HCT116 (cell line): ENCODE measurements at regions not wholly inside any gene's neighbourhood (a gene's known extent, or its start where the extent isn't known, plus 50 kb on each side); places are given as distances from the start of the nearest gene placed in this dataset.

Experiments
- ATAC-seq: fragments of 200-7000 bp; cut with Tn5 transposase; 2 replicates; pipeline ENCODE4 v1.9.1; 2020; ENCODE audit warnings: mild to moderate bottlenecking, moderate library complexity
- BruUV-seq: library from RNA; stranded (reverse); fragments of 400-500 nt; replicated peaks from 2 replicates; lab custom pipeline; 2021; lab: Mats Ljungman, UMichigan
- CTCF ChIA-PET: fragments of 300-600 bp; sonication (Branson Sonifier 250); formaldehyde crosslinking; loops from one replicate; lab custom pipeline; 2021; ENCODE audit warnings: antibody characterized with exemption; lab: Charles Lee
- POLR2A ChIA-PET: fragments of 300-600, 350-600 bp; sonication (Branson Sonifier 250); formaldehyde crosslinking; loops from one replicate; lab custom pipeline; 2021; ENCODE audit warnings: antibody characterized with exemption; lab: Charles Lee
- RAD21 ChIA-PET, 2 experiments: fragments of 300-600 bp; sonication (Branson Sonifier 250); formaldehyde crosslinking; loops; one replicate each; lab custom pipeline; 2023; ENCODE audit warnings: low total read pairs in 2 of 2; ENCODE audit not compliant: uncharacterized antibody in 2 of 2, unreplicated experiment in 2 of 2, low non-redundant PET in 1 of 2; lab: Charles Lee
- DNase-seq: peaks from one replicate; pipeline ENCODE4 v3.0.0-alpha.2; 2010; ENCODE audit warnings: low read depth, low spot score
- H2AFZ ChIP-seq: fragments of 200-600 bp; shearing (Covaris generic), sonication (generic); 2 replicates; pipeline ENCODE4 v1.6.1; 2017; ENCODE audit warnings: low read depth, mixed run types, mixed read lengths, antibody characterized with exemption, low read length; ENCODE audit not compliant: poor library complexity, severe bottlenecking
- H3K27ac ChIP-seq: 2 replicates; pipeline ENCODE4 v1.5.1; 2012; ENCODE audit warnings: low read depth, low read length
- H3K27me3 ChIP-seq: fragments of 200-600 bp; sonication (generic); 2 replicates; pipeline ENCODE4 v1.6.1; 2016; ENCODE audit warnings: mixed run types, low read length, mixed read lengths; ENCODE audit not compliant: insufficient read depth
- H3K36me3 ChIP-seq, 2 experiments: fragments of 200-500 bp in 1 of 2; fragments of 200-600 bp in 1 of 2; sonication (Bioruptor generic) in 1 of 2; sonication (generic) in 1 of 2; 2 replicates each; pipeline versions ENCODE4 v1.5.1 to v1.6.1; 2014 to 2016; ENCODE audit warnings: low read length in 2 of 2, inconsistent platforms in 1 of 2, mixed read lengths in 1 of 2, mixed run types in 1 of 2; ENCODE audit not compliant: insufficient read depth in 2 of 2, control insufficient read depth in 1 of 2
- H3K4me1 ChIP-seq, 2 experiments: fragments of 200-600 bp in 1 of 2; sonication (generic) in 1 of 2; 2 replicates each; pipeline versions ENCODE4 v1.5.1 to v1.6.1; 2012 to 2017; ENCODE audit warnings: low read length in 2 of 2, inconsistent platforms in 1 of 2, mild to moderate bottlenecking in 1 of 2, mixed read lengths in 1 of 2, mixed run types in 1 of 2, moderate library complexity in 1 of 2; ENCODE audit not compliant: insufficient read depth in 2 of 2, control insufficient read depth in 1 of 2
- H3K4me2 ChIP-seq: fragments of 200-600 bp; sonication (generic); 2 replicates; pipeline ENCODE4 v1.6.1; 2017; ENCODE audit warnings: mixed run types, low read length, mixed read lengths
- H3K4me3 ChIP-seq, 2 experiments: fragments of 200-600 bp in 1 of 2; sonication (generic) in 1 of 2; replicated peaks in 1 of 2; 2 replicates each; pipeline ENCODE4 v1.5.1; 2011 to 2016; ENCODE audit warnings: low read length in 2 of 2, control low read depth in 1 of 2, low read depth in 1 of 2, mild to moderate bottlenecking in 1 of 2, mixed read lengths in 1 of 2, mixed run types in 1 of 2
- H3K79me2 ChIP-seq: fragments of 200-600 bp; sonication (generic); 2 replicates; pipeline ENCODE4 v1.6.1; 2017; ENCODE audit warnings: mild to moderate bottlenecking, mixed run types, low read length, moderate library complexity, mixed read lengths; ENCODE audit not compliant: insufficient read depth
- H3K9ac ChIP-seq: fragments of 200-600 bp; sonication (generic); 2 replicates; pipeline ENCODE4 v1.6.1; 2016; ENCODE audit warnings: low read length, mixed read lengths
- H3K9me2 ChIP-seq: fragments of 200-600 bp; sonication (generic), shearing (Covaris generic); 2 replicates; pipeline ENCODE4 v1.6.1; 2017; ENCODE audit warnings: mixed run types, mild to moderate bottlenecking, moderate library complexity; ENCODE audit not compliant: insufficient read depth
- H3K9me3 ChIP-seq, 2 experiments: fragments of 200-500 bp in 1 of 2; fragments of 200-600 bp in 1 of 2; sonication (Bioruptor generic) in 1 of 2; sonication (generic) in 1 of 2; 2 replicates each; pipeline ENCODE4 v1.6.1; 2014 to 2017; ENCODE audit warnings: low read length in 2 of 2, mixed read lengths in 2 of 2, inconsistent platforms in 1 of 2, low read depth in 1 of 2, mild to moderate bottlenecking in 1 of 2, mixed run types in 1 of 2, moderate library complexity in 1 of 2; ENCODE audit not compliant: control insufficient read depth in 1 of 2, insufficient read depth in 1 of 2
- H4K20me1 ChIP-seq: fragments of 200-600 bp; sonication (generic), shearing (Covaris generic); 2 replicates; pipeline ENCODE4 v1.6.1; 2017; ENCODE audit warnings: mixed run types, mild to moderate bottlenecking, moderate library complexity; ENCODE audit not compliant: insufficient read depth
- CBX3 ChIP-seq: IDR thresholded peaks from 2 replicates; pipeline ENCODE4 v1.6.1; 2012; ENCODE audit warnings: low read depth
- CEBPB ChIP-seq: IDR thresholded peaks from 2 replicates; pipeline ENCODE4 v1.6.1; 2012; ENCODE audit warnings: low read depth
- CTCF ChIP-seq, 3 experiments: fragments of 200-600 bp in 1 of 3; sonication (generic) in 1 of 3; IDR thresholded peaks in 2 of 3; conservative IDR thresholded peaks in 1 of 3; 2 replicates each; pipeline ENCODE4 v1.5.1; 2012 to 2017; ENCODE audit warnings: low read depth in 2 of 3, low read length in 2 of 3, antibody characterized with exemption in 1 of 3, borderline replicate concordance in 1 of 3, control low read depth in 1 of 3, mild to moderate bottlenecking in 1 of 3, mixed read lengths in 1 of 3, mixed run types in 1 of 3, moderate library complexity in 1 of 3; ENCODE audit not compliant: insufficient read depth in 1 of 3
- EGR1 ChIP-seq: IDR thresholded peaks from 2 replicates; pipeline ENCODE4 v1.6.1; 2012; ENCODE audit warnings: low read depth
- ELF1 ChIP-seq: IDR thresholded peaks from 2 replicates; pipeline ENCODE4 v1.6.1; 2012; ENCODE audit warnings: low read depth, borderline replicate concordance
- RAD21 ChIP-seq: IDR thresholded peaks from 2 replicates; pipeline ENCODE4 v1.6.1; 2012; ENCODE audit warnings: low read depth, mild to moderate bottlenecking
- SP1 ChIP-seq: IDR thresholded peaks from 2 replicates; pipeline ENCODE4 v1.6.1; 2012; ENCODE audit warnings: low read depth
- SRF ChIP-seq: IDR thresholded peaks from 2 replicates; pipeline ENCODE4 v1.6.1; 2012; ENCODE audit warnings: low read depth
- ZBTB33 ChIP-seq: IDR thresholded peaks from 2 replicates; pipeline ENCODE4 v1.6.1; 2011; ENCODE audit warnings: mild to moderate bottlenecking, low read length, moderate library complexity; ENCODE audit not compliant: insufficient replicate concordance; ENCODE audit errors: extremely low read depth
- intact Hi-C: fragments of 100-400 bp; cut with micrococcal nuclease; formaldehyde crosslinking; loops from 2 replicates; pipeline ENCODE4 v1.10.0; 2022
- TF ChIP-seq, protein P1 (sequence below): IDR thresholded peaks from 2 replicates; pipeline ENCODE4 v1.6.1; 2012; ENCODE audit warnings: low read depth

GRCh38 chr5:87845734-87846133 is 422.9 kb downstream of the TMEM161B start:
- Histone ChIP-seq H2AFZ (peak overlapping the region; percentile 60), H3K27ac (no peak overlapping the region), H3K4me1 (no peaks in the 10 kb centered on the region), H3K9ac (no peak overlapping the region), H3K9me2 (no peaks in the 10 kb centered on the region)
- BruUV-seq: no TSS peak
- DNase-seq: no peak
- no peak for TF ChIP-seq CBX3
- TF ChIP-seq EGR1: no peak
- TF ChIP-seq RAD21: no peak
- TF ChIP-seq, protein P1, sequence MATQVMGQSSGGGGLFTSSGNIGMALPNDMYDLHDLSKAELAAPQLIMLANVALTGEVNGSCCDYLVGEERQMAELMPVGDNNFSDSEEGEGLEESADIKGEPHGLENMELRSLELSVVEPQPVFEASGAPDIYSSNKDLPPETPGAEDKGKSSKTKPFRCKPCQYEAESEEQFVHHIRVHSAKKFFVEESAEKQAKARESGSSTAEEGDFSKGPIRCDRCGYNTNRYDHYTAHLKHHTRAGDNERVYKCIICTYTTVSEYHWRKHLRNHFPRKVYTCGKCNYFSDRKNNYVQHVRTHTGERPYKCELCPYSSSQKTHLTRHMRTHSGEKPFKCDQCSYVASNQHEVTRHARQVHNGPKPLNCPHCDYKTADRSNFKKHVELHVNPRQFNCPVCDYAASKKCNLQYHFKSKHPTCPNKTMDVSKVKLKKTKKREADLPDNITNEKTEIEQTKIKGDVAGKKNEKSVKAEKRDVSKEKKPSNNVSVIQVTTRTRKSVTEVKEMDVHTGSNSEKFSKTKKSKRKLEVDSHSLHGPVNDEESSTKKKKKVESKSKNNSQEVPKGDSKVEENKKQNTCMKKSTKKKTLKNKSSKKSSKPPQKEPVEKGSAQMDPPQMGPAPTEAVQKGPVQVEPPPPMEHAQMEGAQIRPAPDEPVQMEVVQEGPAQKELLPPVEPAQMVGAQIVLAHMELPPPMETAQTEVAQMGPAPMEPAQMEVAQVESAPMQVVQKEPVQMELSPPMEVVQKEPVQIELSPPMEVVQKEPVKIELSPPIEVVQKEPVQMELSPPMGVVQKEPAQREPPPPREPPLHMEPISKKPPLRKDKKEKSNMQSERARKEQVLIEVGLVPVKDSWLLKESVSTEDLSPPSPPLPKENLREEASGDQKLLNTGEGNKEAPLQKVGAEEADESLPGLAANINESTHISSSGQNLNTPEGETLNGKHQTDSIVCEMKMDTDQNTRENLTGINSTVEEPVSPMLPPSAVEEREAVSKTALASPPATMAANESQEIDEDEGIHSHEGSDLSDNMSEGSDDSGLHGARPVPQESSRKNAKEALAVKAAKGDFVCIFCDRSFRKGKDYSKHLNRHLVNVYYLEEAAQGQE: no peak
- TF ChIP-seq, all 23 proteins: peak for 0
- ChIA-PET CTCF (no interaction called here), RAD21 (no interaction called here), POLR2A (no interaction called here)
- no peaks in the 10 kb centered on the region for H3K36me3 ChIP-seq
- H3K9me3 ChIP-seq: no peaks in the 10 kb centered on the region
- intact Hi-C loops: no loop called here
- H3K4me3 ChIP-seq: no peak overlapping the region
- no peak for ATAC-seq
- H3K27me3 ChIP-seq: no peaks in the 10 kb centered on the region
- no peaks in the 10 kb centered on the region for H3K79me2 ChIP-seq
- no peak overlapping the region for H3K4me2 ChIP-seq
- no peaks in the 10 kb centered on the region for H4K20me1 ChIP-seq

- H3K27me3 ChIP-seq: no peaks in the 10 kb centered on the region
- no peak overlapping the region for H3K4me2 ChIP-seq
- BruUV-seq: no TSS peak
- no peaks in the 10 kb centered on the region for H4K20me1 ChIP-seq
- DNase-seq (no peak), ATAC-seq (no peak)
- TF ChIP-seq CEBPB (no peak), SRF (no peak), CBX3 (no peak), CTCF (IDR thresholded peaks at IDR 0.05 in 2 of 3, conservative IDR thresholded peaks at IDR 0.05 in 1 of 3; ENCODE audit: borderline replicate concordance in 1 of 3, insufficient read depth in 1 of 3, low read depth in 2 of 3, low read length in 2 of 3) (no peak), EGR1 (no peak), ELF1 (no peak), SP1 (no peak), ZBTB33 (no peak), RAD21 (no peak)
- RAD21 ChIA-PET: no interaction called here
- H3K27ac ChIP-seq: no peak overlapping the region
- H3K36me3 ChIP-seq: no peaks in the 10 kb centered on the region
- H3K4me3 ChIP-seq: no peak overlapping the region
- H3K9me2 ChIP-seq: no peaks in the 10 kb centered on the region
- peak overlapping the region; percentile 60 for H2AFZ ChIP-seq
- no peaks in the 10 kb centered on the region for H3K4me1 ChIP-seq
- CTCF ChIA-PET: interaction anchor here (0.5 to 1.1 kb wide), 4 partner anchors 9 to 64 kb away, joined by 3 to 5 read pairs (median 4); no protein-coding TSS in a partner anchor
- no peaks in the 10 kb centered on the region for H3K9me3 ChIP-seq
- intact Hi-C loops: no loop called here
- no peaks in the 10 kb centered on the region for H3K79me2 ChIP-seq
- H3K9ac ChIP-seq: no peak overlapping the region
- POLR2A ChIA-PET: no interaction called here
Measured at GRCh38 chr5:87844866-87845265, 423.8 kb downstream of the TMEM161B start.
